ENCODE measurements at regions not wholly inside any gene's neighbourhood (a gene's known extent, or its start where the extent isn't known, plus 50 kb on each side); places are given as distances from the start of the nearest gene placed in this dataset.
A peak's percentile ranks its signal among the peaks of the same experiment; 100 is the strongest.

- Histone ChIP-seq H3K4me3 (no peak overlapping the region), H3K27ac (no peak overlapping the region)
Measured at GRCh38 chr2:200165687-200166086, 140.8 kb upstream of the SPATS2L start.

- H3K27ac ChIP-seq: peak overlapping the region in 2 of 21 experiments; percentile 26 to 45
- no peak overlapping the region for H3K4me3 ChIP-seq
Measured at GRCh38 chr2:200168641-200169555, 137.6 kb upstream of the SPATS2L start.

GRCh38 chr2:200170221-200170620 is 136.3 kb upstream of the SPATS2L start:
- no peak overlapping the region for H3K4me3 ChIP-seq
- H3K27ac ChIP-seq: no peak overlapping the region

- H3K27ac ChIP-seq: peak overlapping the region in 5 of 21 experiments; percentile 37 to 61 (median 45)
- no peak overlapping the region for H3K4me3 ChIP-seq
Measured at GRCh38 chr2:200171731-200172482, 134.6 kb upstream of the SPATS2L start.

- no peak overlapping the region for H3K4me3 ChIP-seq
- H3K27ac ChIP-seq: peak overlapping the region in 5 of 21 experiments; percentile 36 to 61 (median 45)
Measured at GRCh38 chr2:200172521-200172920, 134.0 kb upstream of the SPATS2L start.

- Histone ChIP-seq H3K27ac (peak overlapping the region in 4 of 21 experiments; percentile 18 to 72 (median 51)), H3K4me3 (no peak overlapping the region)
Measured at GRCh38 chr2:200172944-200173581, 133.4 kb upstream of the SPATS2L start.

- no peak overlapping the region for H3K4me3 ChIP-seq
- peak overlapping the region in 4 of 21 experiments; percentile 9 to 72 (median 32) for H3K27ac ChIP-seq
Measured at GRCh38 chr2:200173691-200174090, 132.8 kb upstream of the SPATS2L start.

- Histone ChIP-seq H3K27ac (no peak overlapping the region), H3K4me3 (no peak overlapping the region)
Measured at GRCh38 chr2:200174433-200175216, 131.9 kb upstream of the SPATS2L start.

GRCh38 chr2:200177971-200178911 is 128.3 kb upstream of the SPATS2L start:
- H3K27ac ChIP-seq: peak overlapping the region in 2 of 21 experiments; percentile 8 to 11

GRCh38 chr2:200179151-200179550 is 127.3 kb upstream of the SPATS2L start:
- peak overlapping the region in 1 of 21 experiments; percentile 11 for H3K27ac ChIP-seq

More at GRCh38 chr2:200177971-200178911, 128.3 kb upstream of the SPATS2L start:
- H3K4me3 ChIP-seq: no peak overlapping the region

GRCh38 chr2:200180943-200181342 is 125.5 kb upstream of the SPATS2L start:
- no peak overlapping the region for H3K4me3 ChIP-seq
- H3K27ac ChIP-seq: no peak overlapping the region

More at GRCh38 chr2:200179151-200179550, 127.3 kb upstream of the SPATS2L start:
- H3K4me3 ChIP-seq: no peak overlapping the region

GRCh38 chr2:200181755-200182154 is 124.7 kb upstream of the SPATS2L start:
- Histone ChIP-seq H3K27ac (no peak overlapping the region), H3K4me3 (no peak overlapping the region)

GRCh38 chr2:200184748-200185627 is 121.5 kb upstream of the SPATS2L start:
- no peak overlapping the region for H3K27ac ChIP-seq
- no peak overlapping the region for H3K4me3 ChIP-seq

GRCh38 chr2:200185628-200186000 is 120.9 kb upstream of the SPATS2L start:
- H3K27ac ChIP-seq: no peak overlapping the region
- H3K4me3 ChIP-seq: no peak overlapping the region

GRCh38 chr2:200186002-200186401 is 120.5 kb upstream of the SPATS2L start:
- H3K27ac ChIP-seq: no peak overlapping the region
- H3K4me3 ChIP-seq: no peak overlapping the region

- no peak overlapping the region for H3K27ac ChIP-seq
- no peak overlapping the region for H3K4me3 ChIP-seq
Measured at GRCh38 chr2:200188876-200189275, 117.6 kb upstream of the SPATS2L start.

GRCh38 chr2:200189964-200190363 is 116.5 kb upstream of the SPATS2L start:
- H3K27ac ChIP-seq: peak overlapping the region in 1 of 21 experiments; percentile 10
- H3K4me3 ChIP-seq: no peak overlapping the region

Data from skin epidermis (tissue), 12 donors.